Hepatocyte (in vitro differentiated cells): ENCODE measurements at regions not wholly inside any gene's neighbourhood (a gene's known extent, or its start where the extent isn't known, plus 50 kb on each side); places are given as distances from the start of the nearest gene placed in this dataset.

Source experiments
- DNase-seq: peaks from one replicate; pipeline ENCODE4 v3.0.0-alpha.2; 2016; ENCODE audit warnings: low spot score
- H2AFZ ChIP-seq: fragments of 200-600 bp; sonication (generic); 2 replicates; pipeline ENCODE4 v1.6.0; 2016; ENCODE audit warnings: antibody characterized with exemption, mild to moderate bottlenecking
- H3K27ac ChIP-seq: fragments of 200-600 bp; sonication (generic); 2 replicates; pipeline ENCODE4 v1.5.1; 2016; ENCODE audit warnings: mild to moderate bottlenecking
- H3K27me3 ChIP-seq: fragments of 200-600 bp; sonication (generic); 2 replicates; pipeline ENCODE4 v1.6.1; 2016
- H3K36me3 ChIP-seq: fragments of 200-600 bp; sonication (generic); replicated peaks from 2 replicates; pipeline ENCODE4 v1.5.1; 2016; ENCODE audit warnings: low read depth; ENCODE audit not compliant: insufficient read depth
- H3K4me1 ChIP-seq: fragments of 200-600 bp; sonication (generic); 2 replicates; pipeline ENCODE4 v1.5.1; 2016; ENCODE audit warnings: mild to moderate bottlenecking, moderate library complexity; ENCODE audit not compliant: insufficient read depth
- H3K4me2 ChIP-seq: fragments of 200-600 bp; sonication (generic); 2 replicates; pipeline ENCODE4 v1.6.0; 2016
- H3K4me3 ChIP-seq: fragments of 200-600 bp; sonication (generic); 2 replicates; pipeline ENCODE4 v1.5.1; 2016; ENCODE audit warnings: mild to moderate bottlenecking
- H3K79me2 ChIP-seq: fragments of 200-600 bp; sonication (generic); 2 replicates; pipeline ENCODE4 v1.6.0; 2017; ENCODE audit warnings: mild to moderate bottlenecking
- H3K9me2 ChIP-seq: fragments of 200-600 bp; sonication (generic); replicated peaks from 2 replicates; pipeline ENCODE4 v1.6.0; 2017; ENCODE audit warnings: mild to moderate bottlenecking; ENCODE audit not compliant: insufficient read depth
- H3K9me3 ChIP-seq: fragments of 200-600 bp; sonication (generic); 2 replicates; pipeline ENCODE4 v1.5.1; 2016; ENCODE audit warnings: low read depth, mild to moderate bottlenecking
- H4K20me1 ChIP-seq: fragments of 200-600 bp; sonication (generic); 2 replicates; pipeline ENCODE4 v1.6.0; 2016; ENCODE audit warnings: mild to moderate bottlenecking; ENCODE audit not compliant: insufficient read depth, poor library complexity, severe bottlenecking
- CTCF ChIP-seq: fragments of 200-600 bp; sonication (generic); IDR thresholded peaks from 2 replicates; pipeline ENCODE4 v1.5.1; 2016; ENCODE audit warnings: antibody characterized with exemption, mild to moderate bottlenecking; ENCODE audit not compliant: poor library complexity
- EZH2 ChIP-seq: fragments of 200-600 bp; sonication (generic); IDR thresholded peaks from 2 replicates; pipeline ENCODE4 v1.6.1; 2016; ENCODE audit warnings: antibody characterized with exemption, mild to moderate bottlenecking, borderline replicate concordance
- EZH2phosphoT487 ChIP-seq: fragments of 200-600 bp; sonication (generic); IDR thresholded peaks from one replicate; pipeline ENCODE4 v1.6.1; 2018; ENCODE audit warnings: antibody characterized with exemption, mild to moderate bottlenecking, low read depth, moderate library complexity; ENCODE audit not compliant: unreplicated experiment, severe bottlenecking
- WGBS: methylation state at CpG from one replicate; pipeline ENCODE4 v1.1.6; 2016; ENCODE audit warnings: low lambda C conversion rate; ENCODE audit errors: missing lambda C conversion rate; 5-methylcytosine and 5-hydroxymethylcytosine counted together

DNA sequence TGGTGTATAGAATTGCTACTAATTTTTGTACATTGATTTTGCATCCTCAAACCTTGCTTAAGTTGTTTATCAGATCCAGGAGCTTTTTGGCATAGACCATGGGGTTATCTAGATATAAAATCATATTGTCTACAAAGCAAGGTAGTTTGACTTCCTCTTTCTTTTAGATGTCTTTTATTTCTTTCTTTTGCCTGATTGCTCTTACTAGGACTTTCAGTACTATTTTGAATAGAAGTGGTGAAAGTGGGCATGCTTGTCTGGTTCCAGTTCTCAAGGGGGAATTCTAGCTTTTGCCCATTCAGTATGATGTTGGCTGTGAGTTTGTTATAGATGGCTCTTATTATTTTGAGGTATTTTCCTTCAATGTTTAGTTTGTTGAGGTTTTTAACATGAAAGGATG lies 187.9 kb upstream of the LCORL start:
- TF ChIP-seq EZH2phosphoT487 (no peak), CTCF (no peak), EZH2 (no peak)

DNA sequence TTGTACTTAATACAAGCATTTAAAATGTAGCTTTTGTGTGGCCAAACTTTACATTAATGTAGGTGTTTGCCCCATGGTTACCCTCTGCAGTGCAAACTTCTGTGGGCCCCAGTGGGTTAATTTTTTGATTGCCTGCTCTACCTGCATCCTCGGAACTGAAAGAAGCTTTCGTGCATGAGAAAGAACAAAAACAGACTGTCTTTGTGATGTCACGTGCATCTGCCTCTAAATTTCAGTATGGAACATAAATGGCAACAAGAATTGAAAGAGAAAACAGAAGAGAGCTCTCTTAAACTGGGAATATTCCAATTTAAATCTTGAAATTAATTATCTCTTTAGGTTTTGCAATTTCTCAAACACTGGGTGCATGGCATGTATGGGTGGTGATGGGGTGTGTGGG lies 182.4 kb upstream of the LCORL start:
- H4K20me1 ChIP-seq, result no peaks in the 10 kb centered on the region
- H3K36me3 ChIP-seq, result no peaks in the 10 kb centered on the region
- no peak for DNase-seq
- H3K4me2 ChIP-seq, result no peak overlapping the region
- H3K27ac ChIP-seq, result no peak overlapping the region
- no peak overlapping the region for H3K4me3 ChIP-seq
- H3K9me3 ChIP-seq, result no peaks in the 10 kb centered on the region
- no peaks in the 10 kb centered on the region for H3K27me3 ChIP-seq
- H3K4me1 ChIP-seq, result no peaks in the 10 kb centered on the region
- no peak overlapping the region for H2AFZ ChIP-seq
- WGBS, result 61% methylated on average over 3 of the region's 3 CpGs
- H3K9me2 ChIP-seq, result no peaks in the 10 kb centered on the region
- no peaks in the 10 kb centered on the region for H3K79me2 ChIP-seq
- TF ChIP-seq EZH2 (no peak), EZH2phosphoT487 (no peak), CTCF (no peak)

More for the DNA sequence above, 187.9 kb upstream of the LCORL start:
- no peaks in the 10 kb centered on the region for H3K79me2 ChIP-seq
- no peak for DNase-seq
- H3K9me3 ChIP-seq, result no peaks in the 10 kb centered on the region
- no peak overlapping the region for H2AFZ ChIP-seq
- no peak overlapping the region for H3K4me2 ChIP-seq
- no peaks in the 10 kb centered on the region for H4K20me1 ChIP-seq
- no peak overlapping the region for H3K4me3 ChIP-seq
- no peak overlapping the region for H3K27ac ChIP-seq
- H3K27me3 ChIP-seq, result no peaks in the 10 kb centered on the region
- H3K36me3 ChIP-seq, result no peaks in the 10 kb centered on the region
- no peaks in the 10 kb centered on the region for H3K9me2 ChIP-seq
- no peaks in the 10 kb centered on the region for H3K4me1 ChIP-seq

GRCh38 chr4:18202486-18202885 lies 180.9 kb upstream of the LCORL start:
- Histone ChIP-seq H4K20me1 (no peaks in the 10 kb centered on the region), H3K79me2 (no peaks in the 10 kb centered on the region), H3K27ac (no peak overlapping the region), H3K27me3 (no peaks in the 10 kb centered on the region), H3K4me1 (no peaks in the 10 kb centered on the region), H3K4me3 (no peak overlapping the region), H2AFZ (no peak overlapping the region), H3K36me3 (no peaks in the 10 kb centered on the region), H3K9me2 (no peaks in the 10 kb centered on the region), H3K4me2 (no peak overlapping the region), H3K9me3 (no peaks in the 10 kb centered on the region)
- no peak for DNase-seq
- WGBS, result 75% methylated on average over 7 of the region's 7 CpGs
- TF ChIP-seq EZH2, result no peak
- no peak for TF ChIP-seq CTCF
- no peak for TF ChIP-seq EZH2phosphoT487

GRCh38 chr4:18201885-18202284 lies 180.3 kb upstream of the LCORL start:
- H2AFZ ChIP-seq, result no peak overlapping the region
- H3K79me2 ChIP-seq, result no peaks in the 10 kb centered on the region
- H4K20me1 ChIP-seq, result no peaks in the 10 kb centered on the region
- no peaks in the 10 kb centered on the region for H3K36me3 ChIP-seq
- no peaks in the 10 kb centered on the region for H3K9me3 ChIP-seq
- DNase-seq, result no peak
- no peak overlapping the region for H3K4me2 ChIP-seq
- H3K4me3 ChIP-seq, result no peak overlapping the region
- 91% methylated on average over 3 of the region's 3 CpGs for WGBS
- TF ChIP-seq EZH2phosphoT487 (no peak), EZH2 (no peak), CTCF (no peak)
- no peaks in the 10 kb centered on the region for H3K9me2 ChIP-seq
- no peaks in the 10 kb centered on the region for H3K27me3 ChIP-seq
- H3K4me1 ChIP-seq, result no peaks in the 10 kb centered on the region
- H3K27ac ChIP-seq, result no peak overlapping the region
